AG04449 (cell line): ENCODE measurements at regions not wholly inside any gene's neighbourhood (a gene's known extent, or its start where the extent isn't known, plus 50 kb on each side); places are given as distances from the start of the nearest gene placed in this dataset.
"Not testable (repeated sequence)": the region's sequence is repeated elsewhere in the genome, so short reads cannot be mapped to it uniquely, and the experiment has no call there.

ENCODE experiments used
- CTCF ChIA-PET: fragments of 350-600 bp; formaldehyde crosslinking; extraction: SDS; loops from one replicate; lab custom pipeline; 2021; ENCODE audit warnings: antibody characterized with exemption; lab: Yijun Ruan, JAX
- POLR2A ChIA-PET: fragments of 400-600, 350-600 bp; formaldehyde crosslinking; extraction: SDS; loops from one replicate; lab custom pipeline; 2020; ENCODE audit warnings: antibody characterized with exemption, inconsistent platforms; lab: Yijun Ruan, JAX
- DNase-seq: peaks from one replicate; pipeline ENCODE4 v3.0.0-alpha.2; 2010; ENCODE audit warnings: low read depth, low spot score
- H3K4me3 ChIP-seq: 2 replicates; pipeline ENCODE4 v1.5.1; 2011; ENCODE audit warnings: low read depth, mild to moderate bottlenecking, control low read depth, low read length
- CTCF ChIP-seq: IDR thresholded peaks from one replicate; pipeline ENCODE4 v1.5.1; 2011; ENCODE audit warnings: mild to moderate bottlenecking, moderate library complexity, low read length, control low read depth, inconsistent platforms; ENCODE audit not compliant: insufficient read depth; ENCODE audit errors: missing control alignments

GRCh38 chr16:56005958-56006357 is 130.8 kb upstream of the CES5A start:
- DNase-seq: no peak
- CTCF ChIA-PET: interaction anchor here (1.0 kb wide), 1 partner anchor 313 kb away, joined by 4 read pairs; no protein-coding TSS in a partner anchor
- POLR2A ChIA-PET: no interaction called here
- H3K4me3 ChIP-seq: no peak overlapping the region
- TF ChIP-seq CTCF: no peak

GRCh38 chr16:55999683-56000082 is 124.5 kb upstream of the CES5A start:
- DNase-seq: no peak
- ChIA-PET CTCF (no interaction called here), POLR2A (no interaction called here)
- no peak overlapping the region for H3K4me3 ChIP-seq
- TF ChIP-seq CTCF: no peak

GRCh38 chr16:55993088-55993487 is 117.9 kb upstream of the CES5A start:
- ChIA-PET POLR2A (no interaction called here), CTCF (no interaction called here)
- DNase-seq: no peak
- TF ChIP-seq CTCF: no peak
- H3K4me3 ChIP-seq: no peak overlapping the region

- no peak for TF ChIP-seq CTCF
- no peak overlapping the region for H3K4me3 ChIP-seq
- POLR2A ChIA-PET: no interaction called here
- CTCF ChIA-PET: no interaction called here
- DNase-seq: no peak
Measured at GRCh38 chr16:55992551-55992950, 117.4 kb upstream of the CES5A start.

GRCh38 chr16:55991843-55992242 is 116.7 kb upstream of the CES5A start:
- CTCF ChIA-PET: no interaction called here
- no peak for DNase-seq
- POLR2A ChIA-PET: no interaction called here
- TF ChIP-seq CTCF: no peak
- no peak overlapping the region for H3K4me3 ChIP-seq

GRCh38 chr16:55989569-55989907 is 114.4 kb upstream of the CES5A start:
- no peak for DNase-seq
- no peak overlapping the region for H3K4me3 ChIP-seq
- ChIA-PET CTCF (no interaction called here), POLR2A (no interaction called here)
- no peak for TF ChIP-seq CTCF

GRCh38 chr16:55988850-55989568 is 113.8 kb upstream of the CES5A start:
- DNase-seq, POLR2A ChIA-PET, CTCF ChIA-PET, H3K4me3 ChIP-seq: not testable (repeated sequence)
